IPS-11a (cell line): ENCODE measurements at regions not wholly inside any gene's neighbourhood (a gene's known extent, or its start where the extent isn't known, plus 50 kb on each side); places are given as distances from the start of the nearest gene placed in this dataset.

ENCODE experiments used
- H3K4me3 ChIP-seq: one replicate; pipeline ENCODE4 v1.5.1; 2013; ENCODE audit warnings: low read depth, low read length, control low read depth

DNA sequence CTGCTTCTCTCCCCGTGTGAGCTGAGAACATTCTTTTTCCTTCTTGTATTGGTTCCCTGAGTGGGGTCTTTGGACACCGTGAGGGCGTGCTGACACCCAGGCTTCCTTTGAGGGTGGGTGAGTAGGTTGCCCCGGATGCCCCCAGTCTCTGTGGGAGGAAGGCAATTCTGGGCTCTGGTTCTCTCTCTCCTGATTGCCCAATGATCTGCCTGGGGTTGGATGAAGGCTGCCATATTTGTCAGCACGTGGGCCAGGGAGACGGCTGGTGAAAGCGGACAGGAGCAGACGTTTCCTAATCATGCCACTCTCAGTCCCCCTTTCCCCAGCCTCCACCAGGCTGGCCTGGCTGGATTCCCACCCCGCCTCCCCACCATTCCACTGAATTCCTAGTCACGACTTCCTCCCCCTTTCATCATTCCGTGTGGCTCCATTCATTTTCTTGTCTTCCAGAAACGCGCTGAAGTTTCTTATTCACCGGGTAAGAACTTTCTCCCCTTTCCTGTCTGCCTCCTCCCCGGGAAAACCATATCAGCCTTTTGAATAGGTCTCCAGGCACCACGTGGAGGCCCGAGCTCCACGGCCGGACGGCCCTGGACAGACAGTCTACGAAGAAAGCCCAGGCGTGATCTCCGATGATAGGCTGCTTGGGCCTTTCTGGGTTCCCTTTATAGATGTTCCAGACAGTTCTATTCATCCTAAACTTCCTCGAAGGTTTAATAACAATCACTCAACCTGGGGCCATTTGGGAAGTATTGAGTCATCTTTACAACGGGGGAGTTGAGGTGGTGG lies 98.7 kb upstream of the NPTX2 start:
- no peak overlapping the region for H3K4me3 ChIP-seq

DNA sequence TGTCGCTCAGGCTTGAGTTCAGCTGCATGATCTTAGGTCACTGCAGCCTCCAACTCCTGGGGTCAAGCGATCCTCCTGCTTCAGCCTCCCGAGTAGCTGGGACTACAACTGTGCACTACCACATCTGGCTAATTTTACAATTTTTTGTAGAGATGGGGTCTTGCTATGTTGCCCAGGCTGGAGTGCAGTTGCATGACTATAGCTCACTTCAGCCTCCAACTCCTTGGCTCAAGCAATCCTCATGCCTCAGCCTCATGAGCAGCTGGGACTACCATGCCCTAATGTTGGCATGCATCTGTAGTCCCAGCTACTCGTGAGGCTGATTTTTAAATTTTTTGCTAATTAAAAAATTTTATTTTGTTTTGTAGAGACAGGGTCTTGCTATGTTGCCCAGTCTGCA lies 101.9 kb upstream of the NPTX2 start:
- H3K4me3 ChIP-seq: no peak overlapping the region

DNA sequence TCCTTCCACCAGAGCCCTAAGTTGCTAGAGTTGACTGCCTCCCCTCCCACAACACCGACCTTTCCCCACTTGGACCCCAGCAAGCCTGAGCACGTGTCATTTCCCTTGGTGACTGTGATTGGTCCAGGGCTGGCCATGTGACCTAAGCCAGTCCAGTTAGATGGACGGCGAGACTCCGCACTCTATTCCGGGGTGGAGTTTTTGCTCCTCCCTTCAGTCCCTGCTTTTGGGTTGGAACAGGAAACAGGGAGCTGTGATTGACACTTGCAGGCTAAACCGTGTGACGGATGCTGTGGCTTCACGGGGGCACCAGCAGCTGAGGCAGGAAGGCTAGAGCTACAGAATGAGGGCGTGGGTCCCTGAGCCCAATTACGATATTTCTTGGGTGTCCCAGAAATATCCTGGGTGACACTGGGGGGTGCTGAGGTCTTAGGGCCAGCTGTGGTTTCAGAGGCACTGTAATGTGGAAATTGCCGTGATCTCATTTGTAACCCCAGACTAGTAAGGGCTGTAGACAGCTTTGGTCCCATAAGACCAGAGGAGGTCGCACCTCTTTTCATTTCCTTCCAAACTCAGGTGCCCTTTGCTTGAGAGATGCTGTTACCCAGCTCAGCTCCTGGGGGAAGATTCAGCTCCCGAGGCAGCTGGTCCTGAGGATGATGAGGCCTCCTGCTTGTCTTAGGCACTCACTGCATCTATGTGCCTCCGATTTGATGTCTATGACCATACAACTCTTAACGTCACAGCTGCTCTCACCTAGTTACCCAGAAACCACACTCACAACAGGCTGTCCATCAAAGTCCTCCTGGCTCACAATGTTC lies 102.7 kb upstream of the NPTX2 start:
- no peak overlapping the region for H3K4me3 ChIP-seq

DNA sequence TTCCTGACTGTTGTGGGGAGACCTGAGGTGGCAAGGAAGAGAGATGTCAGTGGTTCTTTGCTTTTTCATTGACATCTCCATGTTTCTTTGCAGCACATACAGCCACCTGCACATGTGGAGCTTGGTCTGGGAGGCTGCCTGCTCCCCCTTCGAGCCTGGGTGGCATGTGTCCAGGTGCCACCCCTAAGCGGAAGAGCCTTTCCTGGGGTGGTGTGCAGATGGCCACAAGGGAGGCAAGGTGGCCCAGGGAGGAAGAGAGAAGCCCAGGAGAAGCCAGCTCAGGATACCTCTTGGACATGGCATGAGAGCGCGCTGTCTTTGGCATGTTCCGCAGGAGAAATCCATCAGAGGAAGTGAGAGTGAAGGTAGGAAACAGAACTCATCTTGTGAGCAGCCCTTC lies 105.9 kb upstream of the NPTX2 start:
- no peak overlapping the region for H3K4me3 ChIP-seq

DNA sequence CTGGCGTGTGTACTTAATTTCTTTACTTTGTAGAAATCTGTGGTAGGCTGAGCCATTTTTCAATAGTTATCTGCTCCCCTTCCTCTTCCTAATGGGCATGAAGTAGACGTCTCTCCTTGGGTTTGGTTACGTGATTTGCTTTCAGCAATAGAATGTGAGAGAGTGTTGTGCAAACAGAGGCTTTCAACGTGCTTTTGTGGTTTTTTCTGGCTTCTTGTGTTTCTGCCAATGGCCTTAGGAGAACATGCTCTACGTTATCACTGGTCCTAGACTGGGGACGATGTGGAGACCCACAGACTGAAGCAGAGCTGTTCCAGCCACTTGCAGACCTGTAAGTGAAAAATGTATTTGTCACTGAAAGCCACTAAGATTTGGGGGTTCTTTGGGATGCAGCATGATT lies 107.2 kb upstream of the NPTX2 start:
- no peak overlapping the region for H3K4me3 ChIP-seq

DNA sequence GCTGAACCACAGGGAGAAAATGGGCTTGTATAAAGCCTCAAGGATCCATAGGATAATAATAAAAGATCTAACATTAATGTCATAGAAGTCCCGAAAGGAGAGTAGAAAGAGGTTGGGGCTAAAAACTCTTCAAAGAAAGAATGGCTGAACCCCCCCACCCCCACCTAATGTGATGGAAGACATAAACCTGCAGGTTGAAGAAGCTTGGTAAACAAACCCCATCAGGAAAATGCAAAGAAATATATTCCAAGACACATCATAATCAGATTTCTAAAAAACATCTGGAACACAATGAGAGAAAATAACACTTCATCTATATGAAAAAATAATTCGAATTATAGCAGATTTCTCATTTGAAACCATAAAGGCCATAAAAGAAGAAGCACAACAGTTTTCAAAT lies 105.6 kb upstream of the BAIAP2L1 start:
- no peak overlapping the region for H3K4me3 ChIP-seq

DNA sequence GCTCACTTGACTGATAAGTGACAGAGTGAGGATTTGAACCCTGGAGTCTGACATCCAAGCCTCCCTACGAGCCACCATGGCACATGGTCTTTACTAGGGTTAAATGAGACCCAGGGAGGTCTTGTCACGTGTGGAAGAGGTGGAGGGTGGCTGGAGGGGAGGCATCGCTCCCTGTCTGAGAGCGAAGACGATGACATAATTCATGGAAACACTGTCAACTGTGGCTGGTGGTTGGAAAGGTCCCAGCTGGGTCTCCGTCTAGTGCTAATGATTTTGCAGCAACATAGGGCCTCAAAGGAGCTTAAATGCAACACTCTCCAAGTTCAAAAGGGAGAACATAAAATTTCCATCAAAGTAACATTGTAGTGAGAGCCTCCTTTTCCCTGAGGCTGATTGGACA lies 99.9 kb upstream of the BAIAP2L1 start:
- no peak overlapping the region for H3K4me3 ChIP-seq

DNA sequence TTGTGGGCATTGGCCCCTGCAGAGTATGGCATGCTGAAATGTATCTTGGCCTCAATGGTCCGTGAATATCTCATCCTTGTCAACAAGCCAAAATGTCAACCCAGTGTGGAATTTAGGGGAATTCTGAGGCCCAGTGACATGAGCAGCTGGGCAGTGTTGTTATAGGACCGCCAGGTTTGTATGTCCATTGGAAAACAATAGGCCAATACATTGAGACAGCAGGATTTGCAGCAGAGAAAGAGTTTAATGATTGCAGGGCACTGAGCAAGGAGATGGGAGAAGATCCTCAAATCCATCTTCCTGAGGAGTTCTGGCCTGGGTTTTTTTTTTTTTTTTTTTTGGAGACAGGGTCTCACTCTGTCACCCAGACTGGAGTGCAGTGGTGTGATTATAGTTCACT lies 95.7 kb upstream of the BAIAP2L1 start:
- H3K4me3 ChIP-seq: no peak overlapping the region

DNA sequence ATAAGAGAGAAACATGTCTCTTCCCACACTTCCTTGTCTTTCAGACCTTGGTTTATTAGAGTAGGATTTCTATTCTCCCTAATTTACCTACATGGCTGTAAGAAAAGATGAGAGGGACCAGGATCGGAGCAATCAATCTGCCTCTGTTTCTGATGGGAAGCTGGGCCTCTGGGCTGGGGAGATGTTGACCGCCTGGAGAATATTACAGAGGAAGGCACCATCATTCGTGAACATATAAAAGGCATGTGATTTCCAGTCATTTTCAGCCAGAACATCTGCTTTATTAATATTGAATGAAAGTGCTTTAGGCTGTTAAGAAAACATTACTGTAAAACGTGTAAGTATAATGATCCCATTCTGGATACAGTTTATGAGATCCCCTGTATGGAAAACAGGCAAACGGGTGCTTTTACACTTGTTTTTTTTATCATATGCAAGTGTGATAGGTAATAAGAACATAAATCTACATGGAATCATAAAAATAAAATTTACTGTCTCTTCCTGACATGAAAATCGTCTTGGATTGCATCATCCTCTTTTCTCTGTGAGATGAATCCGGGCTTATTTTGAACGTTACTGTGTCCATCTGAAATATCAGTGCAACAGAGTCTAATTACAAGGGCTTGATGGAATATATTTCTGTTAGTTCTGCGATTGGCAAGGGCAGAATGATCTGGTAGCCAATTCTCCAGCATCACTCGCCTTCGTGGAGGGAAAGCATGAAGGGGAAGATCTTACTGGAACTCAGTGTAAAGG lies 94.5 kb upstream of the BAIAP2L1 start:
- H3K4me3 ChIP-seq: no peak overlapping the region

DNA sequence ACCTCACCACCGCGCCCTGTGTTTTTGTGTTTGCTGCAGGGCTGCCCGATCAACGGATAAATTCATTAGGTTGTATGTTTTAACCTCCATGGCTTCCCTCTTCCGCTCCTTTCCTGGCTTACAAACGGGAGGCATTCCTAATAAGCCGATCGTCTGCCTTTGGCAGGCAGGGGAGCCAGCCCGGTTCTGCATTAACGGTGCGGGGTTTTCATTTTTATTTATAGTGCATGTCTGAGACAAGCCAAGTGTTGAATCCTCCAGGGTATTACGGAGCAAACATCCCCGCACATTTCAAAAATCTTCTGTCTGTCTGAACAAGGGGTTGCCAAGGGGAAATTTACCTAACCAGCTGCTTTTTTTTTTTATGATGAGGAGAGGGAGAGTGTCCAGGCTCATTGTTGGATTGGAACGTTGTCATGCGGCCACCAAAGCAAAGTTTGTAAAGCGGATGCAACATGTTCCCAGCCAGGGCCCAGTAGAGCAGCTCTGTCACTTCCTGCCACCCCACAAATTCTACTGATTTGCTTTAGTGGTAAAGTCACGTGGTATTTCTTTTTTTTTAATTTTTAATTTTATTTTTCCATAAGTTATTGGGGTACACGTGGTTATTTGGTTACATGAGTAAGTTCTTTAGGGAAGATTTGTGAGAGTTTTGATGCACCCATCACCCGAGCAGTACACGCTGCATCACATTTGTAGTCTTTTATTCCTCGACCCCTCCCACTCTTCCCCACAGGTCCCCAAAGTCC lies 92.3 kb upstream of the BAIAP2L1 start:
- no peak overlapping the region for H3K4me3 ChIP-seq

DNA sequence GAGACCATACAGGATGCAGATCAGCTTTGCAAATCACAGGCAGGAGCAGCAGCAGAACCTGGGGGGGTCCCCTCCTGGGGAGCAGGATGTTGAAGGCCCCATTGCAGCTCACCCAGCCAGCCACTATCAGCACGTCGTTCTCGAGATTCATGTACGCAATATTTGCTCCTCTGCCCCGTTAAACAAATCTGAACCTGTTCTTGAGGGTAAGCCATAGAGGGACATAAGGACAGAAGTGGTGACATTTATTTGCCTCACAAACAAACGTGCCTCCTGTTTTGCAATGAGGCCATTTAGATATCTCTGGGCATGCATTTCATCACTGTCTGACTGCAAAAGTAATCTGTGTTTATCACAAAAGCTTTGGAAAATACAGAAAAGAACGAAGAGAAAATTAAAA lies 87.3 kb upstream of the BAIAP2L1 start:
- H3K4me3 ChIP-seq: no peak overlapping the region

DNA sequence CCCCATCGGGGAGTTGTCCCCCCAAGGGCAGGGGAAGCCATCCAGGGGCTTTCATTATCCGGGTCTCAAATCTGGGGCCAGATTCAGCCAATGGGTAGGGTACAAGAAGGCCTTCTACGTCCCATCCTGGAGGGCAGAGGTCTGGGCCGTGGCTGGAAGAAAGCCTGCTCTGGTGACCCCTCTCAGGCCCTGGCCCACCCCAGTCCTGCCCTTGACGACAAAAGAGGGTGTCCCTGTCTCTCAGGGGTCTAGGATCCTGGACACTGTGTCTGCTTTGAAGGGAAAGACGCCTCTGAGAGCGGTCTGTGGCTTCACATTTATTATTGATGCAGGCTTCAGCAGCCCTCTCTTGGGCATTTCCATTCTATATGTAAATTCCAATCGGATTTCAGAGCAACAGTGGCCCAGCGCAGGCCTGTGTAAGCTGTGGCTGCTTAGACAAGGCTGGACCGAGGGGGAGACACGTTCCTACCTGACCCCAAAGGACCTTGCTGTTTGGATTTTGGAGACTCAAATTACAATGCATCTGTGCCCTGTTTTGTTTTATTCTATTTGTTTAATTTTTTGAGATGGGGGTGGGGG lies 83.2 kb upstream of the BAIAP2L1 start:
- no peak overlapping the region for H3K4me3 ChIP-seq

DNA sequence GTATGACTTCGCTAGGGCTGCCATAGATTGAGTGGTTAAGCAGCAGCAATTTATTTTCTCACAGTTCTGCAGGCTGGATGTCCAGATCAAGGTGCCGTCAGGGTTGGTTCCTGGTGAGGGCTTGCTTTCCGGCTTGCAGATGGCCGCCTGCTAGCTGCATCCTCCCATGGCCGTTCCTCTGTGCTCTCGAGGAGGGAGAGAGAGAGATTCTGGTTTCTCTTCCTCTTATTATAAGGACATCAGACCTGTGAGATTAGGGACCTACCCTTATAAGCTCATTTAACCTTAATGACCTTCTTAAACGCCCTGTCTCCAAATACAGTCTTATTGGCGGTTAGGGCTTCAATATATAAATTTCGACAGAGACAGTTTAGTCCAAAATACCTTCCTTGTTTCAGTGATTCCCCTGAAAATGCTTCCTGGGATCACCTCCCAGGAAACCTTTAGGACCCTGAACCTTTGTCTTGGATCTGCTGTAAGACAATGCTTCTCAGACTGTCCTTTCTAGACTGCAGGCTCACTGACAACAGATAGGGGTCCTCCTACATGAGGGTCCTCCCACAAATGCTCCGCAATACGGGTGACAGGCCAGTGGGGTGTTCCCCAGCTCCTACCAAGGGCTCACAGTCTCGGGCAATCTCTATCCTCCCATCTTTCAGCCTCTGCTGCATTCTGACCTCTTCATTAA lies 82.5 kb upstream of the BAIAP2L1 start:
- H3K4me3 ChIP-seq: no peak overlapping the region

DNA sequence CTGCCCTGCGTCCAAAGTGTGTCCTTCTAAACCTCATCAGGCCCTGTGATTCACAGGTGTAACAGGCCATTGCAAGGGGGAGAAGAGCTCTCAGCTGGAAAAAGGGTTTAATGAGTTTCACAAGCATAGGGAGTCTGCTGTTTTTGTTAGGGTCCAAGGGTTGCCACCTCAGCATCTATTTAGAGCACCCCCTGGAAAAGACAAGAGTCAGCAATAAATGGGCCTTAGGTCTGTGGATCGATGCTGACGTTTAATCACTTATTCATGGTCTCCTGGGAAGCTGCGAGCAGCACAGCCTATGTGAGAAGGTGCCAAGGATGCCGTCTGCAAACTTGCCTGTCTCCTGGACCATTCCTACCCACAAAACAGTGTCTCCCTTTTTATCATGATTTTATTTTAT lies 78.4 kb upstream of the BAIAP2L1 start:
- H3K4me3 ChIP-seq: no peak overlapping the region

DNA sequence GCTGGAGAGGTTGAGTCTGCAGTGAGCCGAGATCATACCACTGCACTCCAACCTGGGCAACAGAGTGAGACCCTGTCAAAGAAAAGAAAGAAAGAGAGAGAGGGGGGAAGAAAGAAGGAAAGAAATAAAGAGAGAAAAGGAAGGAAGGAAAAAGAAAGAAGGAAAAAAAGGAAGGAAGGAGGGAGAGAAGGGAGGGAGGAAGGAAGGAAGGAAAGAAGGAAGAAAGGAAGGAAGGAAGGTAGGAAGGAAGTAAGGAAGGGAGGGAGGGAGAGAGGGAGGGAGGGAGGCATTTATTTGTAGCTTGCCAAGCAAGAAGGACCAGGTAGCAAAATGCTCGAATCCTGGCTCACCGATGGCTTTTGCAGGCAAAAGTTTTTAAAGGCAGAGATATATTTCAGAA lies 74.5 kb upstream of the BAIAP2L1 start:
- no peak overlapping the region for H3K4me3 ChIP-seq

DNA sequence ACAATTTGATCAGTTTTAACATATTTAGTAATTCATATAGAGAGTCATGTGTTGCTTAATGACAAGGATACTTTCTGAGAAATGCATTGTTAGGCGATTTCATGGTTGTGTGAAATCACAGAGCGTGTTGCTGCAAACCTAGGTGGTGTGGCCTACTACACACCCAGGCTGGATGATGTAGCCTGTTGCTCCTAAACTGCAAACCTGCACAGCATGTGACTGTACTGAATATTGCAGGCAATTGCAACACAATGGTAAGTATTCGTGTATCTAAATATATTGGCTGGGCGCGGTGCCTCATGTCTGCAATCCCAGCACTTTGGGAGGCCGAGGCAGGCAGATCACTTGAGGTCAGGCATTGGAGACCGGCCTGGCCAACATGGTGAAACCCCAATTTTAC lies 73.7 kb upstream of the BAIAP2L1 start:
- H3K4me3 ChIP-seq: no peak overlapping the region

DNA sequence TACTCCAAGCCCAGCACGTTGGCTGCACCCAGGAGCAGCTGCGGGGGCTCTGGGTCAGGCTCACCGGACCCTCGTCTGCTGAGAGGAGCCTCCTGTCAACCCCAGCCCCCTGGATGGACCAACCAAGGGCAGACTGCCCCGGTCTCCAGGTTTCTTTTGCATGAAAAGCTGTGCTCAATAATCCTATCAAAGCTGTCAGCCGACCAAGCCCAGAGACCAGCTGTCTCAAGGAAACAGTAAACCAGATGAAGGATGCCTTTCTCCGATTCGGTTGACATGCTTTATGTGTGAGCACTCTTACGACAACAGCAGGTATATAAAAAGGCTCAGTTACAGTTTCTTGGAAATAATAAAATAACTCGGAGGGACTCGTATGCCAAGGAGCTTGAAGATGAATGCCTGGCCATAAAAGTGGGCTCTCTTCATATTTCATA lies 71.6 kb upstream of the BAIAP2L1 start:
- no peak overlapping the region for H3K4me3 ChIP-seq

DNA sequence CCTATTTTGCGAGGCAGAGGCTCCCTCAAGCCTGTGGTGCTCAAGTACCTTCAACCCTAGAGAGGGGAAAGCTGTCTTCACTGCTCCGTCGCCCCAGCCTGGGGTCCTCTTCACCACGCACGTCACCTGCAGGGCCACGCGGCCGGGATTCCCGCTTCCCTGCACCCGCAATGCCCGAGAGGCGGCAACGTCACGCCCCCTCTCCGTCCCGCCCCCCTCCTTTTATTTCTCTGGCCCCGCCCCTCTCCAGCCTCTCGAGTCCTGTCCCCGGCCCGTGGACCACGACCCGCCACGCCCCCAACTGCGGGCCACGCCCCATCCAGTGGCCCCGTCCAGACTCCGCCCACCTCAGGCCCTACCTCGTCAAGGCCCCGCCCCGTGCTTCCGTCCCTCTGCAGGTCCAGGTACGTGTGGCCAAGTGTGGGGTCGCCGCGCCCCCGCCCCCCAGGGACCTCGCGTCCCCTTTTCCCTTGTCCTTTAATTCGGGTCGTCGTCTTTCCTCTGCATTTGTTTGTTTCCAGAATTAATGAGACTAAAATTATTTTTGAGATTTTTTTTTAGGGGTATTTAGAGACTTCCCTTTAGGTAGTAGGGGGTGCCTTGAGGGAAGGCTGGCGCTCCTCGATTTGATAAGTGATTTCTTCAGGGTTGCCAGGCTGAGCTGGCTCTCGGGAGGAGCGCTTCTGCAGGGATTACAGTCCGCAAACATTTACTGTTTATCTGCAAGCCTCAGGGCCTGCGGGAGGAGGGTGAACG lies 69.8 kb upstream of the BAIAP2L1 start:
- peak overlapping the region; percentile 13 for H3K4me3 ChIP-seq

DNA sequence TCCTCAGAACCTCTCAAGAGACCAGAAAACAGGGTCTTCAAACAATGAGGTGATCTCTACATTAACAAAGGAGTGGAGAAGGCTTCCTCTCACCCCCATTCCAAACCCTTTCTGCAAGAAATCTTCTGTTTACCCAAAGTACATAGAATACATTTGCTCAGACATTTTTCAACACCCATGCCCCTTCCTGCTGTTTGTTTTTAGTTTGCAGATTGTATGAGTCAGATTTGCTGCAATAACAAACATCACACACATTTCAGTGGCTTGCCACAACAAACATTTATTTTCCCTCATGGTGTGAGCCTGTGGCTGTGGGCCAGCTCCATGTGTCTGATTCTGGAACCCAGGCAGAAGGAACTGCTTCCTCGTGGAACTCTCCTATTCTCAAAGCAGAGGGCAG lies 68.2 kb upstream of the BAIAP2L1 start:
- H3K4me3 ChIP-seq: no peak overlapping the region
